Mucosa of gallbladder (tissue), 1 donor: ENCODE measurements at regions not wholly inside any gene's neighbourhood (a gene's known extent, or its start where the extent isn't known, plus 50 kb on each side); places are given as distances from the start of the nearest gene placed in this dataset.
A peak's percentile ranks its signal among the peaks of the same experiment; 100 is the strongest.

Source experiments
- DNase-seq: peaks from one replicate; pipeline ENCODE4 v3.0.0-alpha.2; 2020; ENCODE audit warnings: low spot score
- donor health status: DM: no; HTN: no; CAD: no.

- no peak for DNase-seq
These were observed 152.9 kb downstream of the TTC32 start for GRCh38 chr2:19748711-19749506.

- no peak for DNase-seq
These were observed 153.8 kb downstream of the TTC32 start for GRCh38 chr2:19748073-19748375.

GRCh38 chr2:19747310-19748072, 154.3 kb downstream of the TTC32 start:
- no peak for DNase-seq

GRCh38 chr2:19746611-19747309, 155.0 kb downstream of the TTC32 start:
- no peak for DNase-seq

- DNase-seq, result no peak
These were observed 155.6 kb downstream of the TTC32 start for GRCh38 chr2:19746137-19746600.

- DNase-seq, result no peak
These were observed 156.3 kb downstream of the TTC32 start for GRCh38 chr2:19745318-19746136.

GRCh38 chr2:19744456-19745199, 157.2 kb downstream of the TTC32 start:
- no peak for DNase-seq

GRCh38 chr2:19743641-19744040, 158.1 kb downstream of the TTC32 start:
- DNase-seq, result no peak

GRCh38 chr2:19742872-19743271, 158.9 kb downstream of the TTC32 start:
- no peak for DNase-seq

- no peak for DNase-seq
These were observed 162.5 kb downstream of the TTC32 start for GRCh38 chr2:19739256-19739655.

GRCh38 chr2:19738707-19739106, 163.1 kb downstream of the TTC32 start:
- peak; percentile 21 for DNase-seq

GRCh38 chr2:19736191-19736831, 165.5 kb downstream of the TTC32 start:
- DNase-seq, result no peak

- DNase-seq, result no peak
These were observed 167.8 kb downstream of the TTC32 start for GRCh38 chr2:19733951-19734425.

GRCh38 chr2:19733390-19733789, 168.4 kb downstream of the TTC32 start:
- no peak for DNase-seq

GRCh38 chr2:19732255-19732654, 169.5 kb downstream of the TTC32 start:
- DNase-seq, result no peak

GRCh38 chr2:19731515-19731914, 170.3 kb downstream of the TTC32 start:
- DNase-seq, result no peak

GRCh38 chr2:19731037-19731436, 170.7 kb downstream of the TTC32 start:
- DNase-seq, result no peak

GRCh38 chr2:19728125-19728524, 173.7 kb downstream of the TTC32 start:
- DNase-seq, result no peak

- no peak for DNase-seq
These were observed 176.4 kb downstream of the TTC32 start for GRCh38 chr2:19725392-19725791.

GRCh38 chr2:19723021-19723420, 178.8 kb downstream of the TTC32 start:
- no peak for DNase-seq
